Colonic mucosa (tissue), 4 donors: ENCODE measurements at regions not wholly inside any gene's neighbourhood (a gene's known extent, or its start where the extent isn't known, plus 50 kb on each side); places are given as distances from the start of the nearest gene placed in this dataset.

Experiments
- DNase-seq: peaks from one replicate; pipeline ENCODE4 v3.0.0-alpha.2; 2020
- H3K27ac ChIP-seq: fragments of 200-600 bp; one replicate; pipeline ENCODE4 v1.8.0; 2021
- H3K27me3 ChIP-seq: fragments of 200-600 bp; one replicate; pipeline ENCODE4 v1.8.0; 2021
- H3K36me3 ChIP-seq: fragments of 200-600 bp; one replicate; pipeline ENCODE4 v1.8.0; 2021
- H3K4me1 ChIP-seq: fragments of 200-600 bp; one replicate; pipeline ENCODE4 v1.8.0; 2021; ENCODE audit warnings: mild to moderate bottlenecking
- H3K4me3 ChIP-seq: fragments of 200-600 bp; one replicate; pipeline ENCODE4 v1.8.0; 2021
- H3K9ac ChIP-seq, 2 donors: one replicate each; pipeline ENCODE4 v1.7.0; 2013; ENCODE audit warnings: control low read depth in 2 of 2, low read depth in 2 of 2, low read length in 2 of 2
- H3K9me3 ChIP-seq: fragments of 200-600 bp; one replicate; pipeline ENCODE4 v1.8.0; 2021
- intact Hi-C: fragments of 100-400 bp; cut with DNase I; formaldehyde crosslinking; loops from one replicate; pipeline ENCODE4 v1.14.1; 2022
- TF ChIP-seq, protein P1 (sequence below): fragments of 200-600 bp; IDR thresholded peaks from one replicate; pipeline ENCODE4 v1.8.0; 2022; ENCODE audit warnings: antibody characterized with exemption, mild to moderate bottlenecking
- donor health status: healthy.
- donor health status: DM: no; HTN: no; CAD: no.
- donor health status: DM: no; HTN: no; CAD: no.

DNA sequence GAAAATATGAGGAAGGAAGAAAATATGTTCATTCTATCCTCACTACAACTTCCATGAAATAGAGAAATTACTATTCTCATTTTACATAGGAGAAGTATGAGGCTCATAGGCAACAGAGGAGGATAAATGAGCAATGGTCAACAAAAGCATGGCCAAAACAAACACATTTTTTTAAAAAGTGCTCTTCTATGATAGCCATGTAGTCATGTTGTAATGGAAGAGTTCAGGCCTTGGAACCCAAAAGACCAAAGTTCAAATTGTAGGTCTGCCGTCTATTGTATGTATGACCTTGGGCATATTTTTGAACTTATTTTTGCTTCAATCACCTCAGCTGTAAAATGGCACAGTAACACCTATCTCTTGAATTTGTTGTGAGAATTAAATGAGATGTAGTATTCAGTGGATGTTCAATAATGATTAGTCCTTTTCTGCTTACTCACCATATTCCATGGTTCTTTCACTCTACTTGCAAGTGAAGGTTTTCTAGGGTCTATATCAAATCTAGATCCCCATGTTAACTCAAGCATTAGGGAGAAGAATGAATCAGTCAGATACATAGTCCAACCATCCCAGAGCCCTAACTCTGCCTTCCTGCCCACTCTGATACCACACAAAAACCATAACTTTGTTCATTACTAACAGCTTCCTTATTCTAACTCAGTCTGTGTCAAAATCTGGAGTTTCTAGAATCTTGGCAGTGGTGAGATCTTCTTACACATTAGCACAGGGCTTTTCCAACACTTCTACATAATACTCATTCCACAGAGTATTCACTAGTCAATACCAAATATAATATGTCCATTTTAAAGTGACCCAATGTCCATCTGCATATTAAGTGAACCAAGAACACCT, 353.2 kb downstream of the PLPP3 start:
- no peaks in the 10 kb centered on the region for H3K27me3 ChIP-seq
- intact Hi-C loops = no loop called here
- DNase-seq = no peak
- H3K9me3 ChIP-seq = no peaks in the 10 kb centered on the region
- H3K9ac ChIP-seq = no peak overlapping the region
- no peaks in the 10 kb centered on the region for H3K4me1 ChIP-seq
- H3K4me3 ChIP-seq = no peak overlapping the region
- no peak overlapping the region for H3K27ac ChIP-seq
- TF ChIP-seq, protein P1, sequence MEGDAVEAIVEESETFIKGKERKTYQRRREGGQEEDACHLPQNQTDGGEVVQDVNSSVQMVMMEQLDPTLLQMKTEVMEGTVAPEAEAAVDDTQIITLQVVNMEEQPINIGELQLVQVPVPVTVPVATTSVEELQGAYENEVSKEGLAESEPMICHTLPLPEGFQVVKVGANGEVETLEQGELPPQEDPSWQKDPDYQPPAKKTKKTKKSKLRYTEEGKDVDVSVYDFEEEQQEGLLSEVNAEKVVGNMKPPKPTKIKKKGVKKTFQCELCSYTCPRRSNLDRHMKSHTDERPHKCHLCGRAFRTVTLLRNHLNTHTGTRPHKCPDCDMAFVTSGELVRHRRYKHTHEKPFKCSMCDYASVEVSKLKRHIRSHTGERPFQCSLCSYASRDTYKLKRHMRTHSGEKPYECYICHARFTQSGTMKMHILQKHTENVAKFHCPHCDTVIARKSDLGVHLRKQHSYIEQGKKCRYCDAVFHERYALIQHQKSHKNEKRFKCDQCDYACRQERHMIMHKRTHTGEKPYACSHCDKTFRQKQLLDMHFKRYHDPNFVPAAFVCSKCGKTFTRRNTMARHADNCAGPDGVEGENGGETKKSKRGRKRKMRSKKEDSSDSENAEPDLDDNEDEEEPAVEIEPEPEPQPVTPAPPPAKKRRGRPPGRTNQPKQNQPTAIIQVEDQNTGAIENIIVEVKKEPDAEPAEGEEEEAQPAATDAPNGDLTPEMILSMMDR = no peak
- H3K36me3 ChIP-seq = no peaks in the 10 kb centered on the region

- Histone ChIP-seq H3K27me3 (no peaks in the 10 kb centered on the region), H3K4me3 (no peak overlapping the region), H3K9me3 (no peaks in the 10 kb centered on the region), H3K36me3 (no peaks in the 10 kb centered on the region), H3K9ac (no peak overlapping the region), H3K27ac (no peak overlapping the region), H3K4me1 (no peaks in the 10 kb centered on the region)
- DNase-seq = no peak
- intact Hi-C loops = no loop called here
- TF ChIP-seq, protein P1 = no peak
These were observed 355.4 kb downstream of the PLPP3 start for GRCh38 chr1:56223968-56224367.

DNA sequence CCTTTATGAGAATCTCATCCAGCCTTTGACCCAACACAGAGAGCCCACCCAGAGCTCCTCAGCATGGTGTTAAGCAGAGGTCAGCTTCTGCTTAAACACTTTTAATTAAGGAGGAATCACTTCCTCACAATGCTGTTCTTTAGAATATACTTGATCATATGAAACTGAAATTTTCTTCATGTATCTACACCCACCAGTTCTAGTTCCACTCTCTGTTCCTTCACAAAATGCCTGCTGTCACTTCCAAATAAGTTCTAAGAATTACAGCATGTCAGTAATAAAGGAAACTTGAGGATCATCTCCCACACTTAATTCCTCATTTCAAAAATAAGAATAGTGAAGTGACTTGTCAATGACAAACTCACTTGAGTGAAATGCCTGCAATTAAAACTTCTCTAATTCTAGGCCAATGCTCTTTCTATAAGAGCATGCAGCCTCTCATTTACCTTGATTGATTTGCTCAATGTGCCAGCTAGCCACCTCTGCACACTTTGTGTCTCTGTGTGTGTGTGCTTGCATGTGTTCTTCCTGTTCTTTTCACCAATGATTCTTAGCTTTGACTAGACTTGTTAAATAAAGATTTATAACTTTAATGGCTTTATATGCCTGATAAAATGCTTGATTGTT, 356.3 kb downstream of the PLPP3 start:
- intact Hi-C loops = no loop called here
- Histone ChIP-seq H3K9me3 (no peaks in the 10 kb centered on the region), H3K27me3 (no peaks in the 10 kb centered on the region), H3K36me3 (no peaks in the 10 kb centered on the region), H3K27ac (no peak overlapping the region), H3K9ac (no peak overlapping the region), H3K4me3 (no peak overlapping the region), H3K4me1 (no peaks in the 10 kb centered on the region)
- DNase-seq = no peak
- TF ChIP-seq, protein P1 = no peak

GRCh38 chr1:56220021-56220420, 359.3 kb downstream of the PLPP3 start:
- no peaks in the 10 kb centered on the region for H3K4me1 ChIP-seq

GRCh38 chr1:56218023-56218422, 361.3 kb downstream of the PLPP3 start:
- Histone ChIP-seq H3K36me3 (no peaks in the 10 kb centered on the region), H3K9ac (no peak overlapping the region), H3K9me3 (no peaks in the 10 kb centered on the region), H3K4me3 (no peak overlapping the region), H3K27ac (no peak overlapping the region), H3K27me3 (no peaks in the 10 kb centered on the region), H3K4me1 (no peaks in the 10 kb centered on the region)
- TF ChIP-seq, protein P1 = no peak
- intact Hi-C loops = no loop called here
- DNase-seq = no peak

More at GRCh38 chr1:56220021-56220420, 359.3 kb downstream of the PLPP3 start:
- Histone ChIP-seq H3K9me3 (no peaks in the 10 kb centered on the region), H3K9ac (no peak overlapping the region), H3K4me3 (no peak overlapping the region), H3K27me3 (no peaks in the 10 kb centered on the region), H3K27ac (no peak overlapping the region), H3K36me3 (no peaks in the 10 kb centered on the region)
- no peak for DNase-seq
- TF ChIP-seq, protein P1 = no peak
- intact Hi-C loops = no loop called here
